ENCODE measurements at regions not wholly inside any gene's neighbourhood (a gene's known extent, or its start where the extent isn't known, plus 50 kb on each side); places are given as distances from the start of the nearest gene placed in this dataset.
A peak's percentile ranks its signal among the peaks of the same experiment; 100 is the strongest.

DNA sequence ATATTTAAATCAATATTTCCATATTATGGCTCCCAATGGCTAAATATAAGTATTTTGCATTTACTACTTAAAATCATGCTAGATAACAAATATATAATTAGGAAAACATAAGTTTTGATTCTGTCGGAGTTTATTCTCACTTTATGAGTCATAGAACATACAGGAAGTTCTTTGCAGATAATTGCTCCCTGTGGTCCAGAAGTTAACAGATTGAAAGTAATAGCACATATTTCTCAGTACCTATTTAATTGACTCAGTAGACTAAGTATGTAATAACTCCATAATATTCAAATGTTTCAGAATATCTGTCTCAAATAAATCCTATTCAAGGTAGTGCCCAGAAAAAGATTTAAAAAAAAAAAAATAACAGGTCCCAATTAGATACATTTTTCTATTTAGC lies 806.0 kb upstream of the ATXN7L3B start:
- no peak overlapping the region for H3K27ac ChIP-seq
- no peak for FAIRE-seq
- WGBS (ENCODE audit: missing lambda C conversion rate): 13% methylated on average over 1 of the region's 1 CpG
- ATAC-seq: no peak
- no peak overlapping the region for H3K4me3 ChIP-seq
- H3K9me3 ChIP-seq: no peaks in the 10 kb centered on the region
- no peak for DNase-seq (ENCODE audit: low read depth in 1 of 2, low spot score in 1 of 2)
- CTCF ChIA-PET: no interaction called here
- H3K4me1 ChIP-seq: no peaks in the 10 kb centered on the region
- no peak overlapping the region for H3K4me2 ChIP-seq
- TF ChIP-seq NPAS2 (CRISPR knock-in tag; IDR thresholded peaks at IDR 0.05; ENCODE audit: borderline replicate concordance): no peak
- TF ChIP-seq, protein P1, sequence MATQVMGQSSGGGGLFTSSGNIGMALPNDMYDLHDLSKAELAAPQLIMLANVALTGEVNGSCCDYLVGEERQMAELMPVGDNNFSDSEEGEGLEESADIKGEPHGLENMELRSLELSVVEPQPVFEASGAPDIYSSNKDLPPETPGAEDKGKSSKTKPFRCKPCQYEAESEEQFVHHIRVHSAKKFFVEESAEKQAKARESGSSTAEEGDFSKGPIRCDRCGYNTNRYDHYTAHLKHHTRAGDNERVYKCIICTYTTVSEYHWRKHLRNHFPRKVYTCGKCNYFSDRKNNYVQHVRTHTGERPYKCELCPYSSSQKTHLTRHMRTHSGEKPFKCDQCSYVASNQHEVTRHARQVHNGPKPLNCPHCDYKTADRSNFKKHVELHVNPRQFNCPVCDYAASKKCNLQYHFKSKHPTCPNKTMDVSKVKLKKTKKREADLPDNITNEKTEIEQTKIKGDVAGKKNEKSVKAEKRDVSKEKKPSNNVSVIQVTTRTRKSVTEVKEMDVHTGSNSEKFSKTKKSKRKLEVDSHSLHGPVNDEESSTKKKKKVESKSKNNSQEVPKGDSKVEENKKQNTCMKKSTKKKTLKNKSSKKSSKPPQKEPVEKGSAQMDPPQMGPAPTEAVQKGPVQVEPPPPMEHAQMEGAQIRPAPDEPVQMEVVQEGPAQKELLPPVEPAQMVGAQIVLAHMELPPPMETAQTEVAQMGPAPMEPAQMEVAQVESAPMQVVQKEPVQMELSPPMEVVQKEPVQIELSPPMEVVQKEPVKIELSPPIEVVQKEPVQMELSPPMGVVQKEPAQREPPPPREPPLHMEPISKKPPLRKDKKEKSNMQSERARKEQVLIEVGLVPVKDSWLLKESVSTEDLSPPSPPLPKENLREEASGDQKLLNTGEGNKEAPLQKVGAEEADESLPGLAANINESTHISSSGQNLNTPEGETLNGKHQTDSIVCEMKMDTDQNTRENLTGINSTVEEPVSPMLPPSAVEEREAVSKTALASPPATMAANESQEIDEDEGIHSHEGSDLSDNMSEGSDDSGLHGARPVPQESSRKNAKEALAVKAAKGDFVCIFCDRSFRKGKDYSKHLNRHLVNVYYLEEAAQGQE (IDR thresholded peaks at IDR 0.05): no peak
- TF ChIP-seq EHMT2 (IDR thresholded peaks at IDR 0.05; ENCODE audit: low read depth): no peak
- TF ChIP-seq POLR2AphosphoS2 (conservative IDR thresholded peaks at IDR 0.05; ENCODE audit: low read length): no peak
- TF ChIP-seq ZNF302 (CRISPR knock-in tag; IDR thresholded peaks at IDR 0.05): no peak
- POLR2A ChIA-PET: no interaction called here

DNA sequence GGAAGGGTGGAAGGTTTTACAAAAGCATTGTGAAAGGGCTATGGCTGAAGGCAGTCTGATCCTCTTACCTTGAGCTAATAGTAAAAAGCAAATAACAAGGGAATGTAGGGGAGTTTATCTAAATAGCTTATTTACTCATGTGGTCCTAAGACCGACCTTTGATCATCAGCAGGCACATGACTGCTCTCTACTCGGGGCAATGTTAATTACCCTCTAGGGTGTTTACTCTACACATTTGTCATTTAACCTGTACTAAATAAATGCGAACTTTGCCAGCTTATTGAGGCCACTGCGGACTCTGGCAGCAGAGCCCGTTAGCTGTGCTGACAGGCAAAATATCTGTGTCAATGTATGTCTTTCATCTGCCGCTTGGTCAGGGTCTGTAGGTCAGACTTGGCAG lies 768.3 kb upstream of the ATXN7L3B start:
- Histone ChIP-seq H3K4me3 (no peak overlapping the region), H3K9me3 (0 out of 3 replicates have a peak, but pooled peaks cover 2% of the 10 kb centered on the region), H3K4me2 (peak overlapping the region; percentile 35; the same call in 2 of the 3 replicates), H3K27ac (no peak overlapping the region), H3K4me1 (no peaks in the 10 kb centered on the region)
- TF ChIP-seq NR3C1 (IDR thresholded peaks at IDR 0.05) (no peak), CBX2 (IDR thresholded peaks at IDR 0.05; ENCODE audit: borderline replicate concordance, low read depth) (no peak), ZC3H11A (IDR thresholded peaks at IDR 0.05) (no peak), HDAC2 (IDR thresholded peaks at IDR 0.05) (no peak), NPAS2 (CRISPR knock-in tag; IDR thresholded peaks at IDR 0.05; ENCODE audit: borderline replicate concordance) (no peak), ZFP36 (IDR thresholded peaks at IDR 0.05; ENCODE audit: borderline replicate concordance, partially characterized antibody) (no peak), TP53 (CRISPR knock-in tag; IDR thresholded peaks at IDR 0.05) (no peak), MAZ (IDR thresholded peaks at IDR 0.05; ENCODE audit: borderline replicate concordance, low read depth, low read length) (no peak), RARB (CRISPR knock-in tag; IDR thresholded peaks at IDR 0.05) (no peak), SMC3 (IDR thresholded peaks at IDR 0.05) (no peak), ZNF302 (CRISPR knock-in tag; IDR thresholded peaks at IDR 0.05) (no peak)
- TF ChIP-seq, protein P2, sequence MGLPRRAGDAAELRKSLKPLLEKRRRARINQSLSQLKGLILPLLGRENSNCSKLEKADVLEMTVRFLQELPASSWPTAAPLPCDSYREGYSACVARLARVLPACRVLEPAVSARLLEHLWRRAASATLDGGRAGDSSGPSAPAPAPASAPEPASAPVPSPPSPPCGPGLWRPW (IDR thresholded peaks at IDR 0.05): no peak
- TF ChIP-seq, protein P3, sequence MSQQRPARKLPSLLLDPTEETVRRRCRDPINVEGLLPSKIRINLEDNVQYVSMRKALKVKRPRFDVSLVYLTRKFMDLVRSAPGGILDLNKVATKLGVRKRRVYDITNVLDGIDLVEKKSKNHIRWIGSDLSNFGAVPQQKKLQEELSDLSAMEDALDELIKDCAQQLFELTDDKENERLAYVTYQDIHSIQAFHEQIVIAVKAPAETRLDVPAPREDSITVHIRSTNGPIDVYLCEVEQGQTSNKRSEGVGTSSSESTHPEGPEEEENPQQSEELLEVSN (IDR thresholded peaks at IDR 0.05; ENCODE audit: borderline replicate concordance, low read depth): no peak
- TF ChIP-seq, protein P4, sequence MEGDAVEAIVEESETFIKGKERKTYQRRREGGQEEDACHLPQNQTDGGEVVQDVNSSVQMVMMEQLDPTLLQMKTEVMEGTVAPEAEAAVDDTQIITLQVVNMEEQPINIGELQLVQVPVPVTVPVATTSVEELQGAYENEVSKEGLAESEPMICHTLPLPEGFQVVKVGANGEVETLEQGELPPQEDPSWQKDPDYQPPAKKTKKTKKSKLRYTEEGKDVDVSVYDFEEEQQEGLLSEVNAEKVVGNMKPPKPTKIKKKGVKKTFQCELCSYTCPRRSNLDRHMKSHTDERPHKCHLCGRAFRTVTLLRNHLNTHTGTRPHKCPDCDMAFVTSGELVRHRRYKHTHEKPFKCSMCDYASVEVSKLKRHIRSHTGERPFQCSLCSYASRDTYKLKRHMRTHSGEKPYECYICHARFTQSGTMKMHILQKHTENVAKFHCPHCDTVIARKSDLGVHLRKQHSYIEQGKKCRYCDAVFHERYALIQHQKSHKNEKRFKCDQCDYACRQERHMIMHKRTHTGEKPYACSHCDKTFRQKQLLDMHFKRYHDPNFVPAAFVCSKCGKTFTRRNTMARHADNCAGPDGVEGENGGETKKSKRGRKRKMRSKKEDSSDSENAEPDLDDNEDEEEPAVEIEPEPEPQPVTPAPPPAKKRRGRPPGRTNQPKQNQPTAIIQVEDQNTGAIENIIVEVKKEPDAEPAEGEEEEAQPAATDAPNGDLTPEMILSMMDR (IDR thresholded peaks at IDR 0.05): no peak
- TF ChIP-seq, protein P5, sequence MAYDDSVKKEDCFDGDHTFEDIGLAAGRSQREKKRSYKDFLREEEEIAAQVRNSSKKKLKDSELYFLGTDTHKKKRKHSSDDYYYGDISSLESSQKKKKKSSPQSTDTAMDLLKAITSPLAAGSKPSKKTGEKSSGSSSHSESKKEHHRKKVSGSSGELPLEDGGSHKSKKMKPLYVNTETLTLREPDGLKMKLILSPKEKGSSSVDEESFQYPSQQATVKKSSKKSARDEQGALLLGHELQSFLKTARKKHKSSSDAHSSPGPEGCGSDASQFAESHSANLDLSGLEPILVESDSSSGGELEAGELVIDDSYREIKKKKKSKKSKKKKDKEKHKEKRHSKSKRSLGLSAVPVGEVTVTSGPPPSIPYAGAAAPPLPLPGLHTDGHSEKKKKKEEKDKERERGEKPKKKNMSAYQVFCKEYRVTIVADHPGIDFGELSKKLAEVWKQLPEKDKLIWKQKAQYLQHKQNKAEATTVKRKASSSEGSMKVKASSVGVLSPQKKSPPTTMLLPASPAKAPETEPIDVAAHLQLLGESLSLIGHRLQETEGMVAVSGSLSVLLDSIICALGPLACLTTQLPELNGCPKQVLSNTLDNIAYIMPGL (CRISPR knock-in tag; IDR thresholded peaks at IDR 0.05; ENCODE audit: borderline replicate concordance): no peak
- TF ChIP-seq, protein P1 (IDR thresholded peaks at IDR 0.05): no peak
- TF ChIP-seq, protein P6, sequence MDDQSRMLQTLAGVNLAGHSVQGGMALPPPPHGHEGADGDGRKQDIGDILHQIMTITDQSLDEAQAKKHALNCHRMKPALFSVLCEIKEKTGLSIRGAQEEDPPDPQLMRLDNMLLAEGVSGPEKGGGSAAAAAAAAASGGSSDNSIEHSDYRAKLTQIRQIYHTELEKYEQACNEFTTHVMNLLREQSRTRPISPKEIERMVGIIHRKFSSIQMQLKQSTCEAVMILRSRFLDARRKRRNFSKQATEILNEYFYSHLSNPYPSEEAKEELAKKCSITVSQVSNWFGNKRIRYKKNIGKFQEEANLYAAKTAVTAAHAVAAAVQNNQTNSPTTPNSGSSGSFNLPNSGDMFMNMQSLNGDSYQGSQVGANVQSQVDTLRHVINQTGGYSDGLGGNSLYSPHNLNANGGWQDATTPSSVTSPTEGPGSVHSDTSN (IDR thresholded peaks at IDR 0.05): no peak
- TF ChIP-seq, protein P7, sequence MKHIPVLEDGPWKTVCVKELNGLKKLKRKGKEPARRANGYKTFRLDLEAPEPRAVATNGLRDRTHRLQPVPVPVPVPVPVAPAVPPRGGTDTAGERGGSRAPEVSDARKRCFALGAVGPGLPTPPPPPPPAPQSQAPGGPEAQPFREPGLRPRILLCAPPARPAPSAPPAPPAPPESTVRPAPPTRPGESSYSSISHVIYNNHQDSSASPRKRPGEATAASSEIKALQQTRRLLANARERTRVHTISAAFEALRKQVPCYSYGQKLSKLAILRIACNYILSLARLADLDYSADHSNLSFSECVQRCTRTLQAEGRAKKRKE (CRISPR knock-in tag; IDR thresholded peaks at IDR 0.05; ENCODE audit: low read depth): no peak
- no peak for ATAC-seq
- ChIA-PET CTCF (interaction anchor here (0.9 kb wide), 1 partner anchor 19 kb away, joined by 3 read pairs; no protein-coding TSS in a partner anchor), POLR2A (no interaction called here)
- no peak for FAIRE-seq
- WGBS (ENCODE audit: missing lambda C conversion rate): 22% methylated on average over 6 of the region's 6 CpGs
- DNase-seq (ENCODE audit: low read depth in 1 of 2, low spot score in 1 of 2): no peak

Data from A549 (cell line).